Tibial nerve (tissue), 4 donors: ENCODE measurements at regions not wholly inside any gene's neighbourhood (a gene's known extent, or its start where the extent isn't known, plus 50 kb on each side); places are given as distances from the start of the nearest gene placed in this dataset.
"Not testable (repeated sequence)": the region's sequence is repeated elsewhere in the genome, so short reads cannot be mapped to it uniquely, and the experiment has no call there.

Experiments used
- DNase-seq, 2 donors: peaks; one replicate each; pipeline ENCODE4 v3.0.0-alpha.2; 2019; ENCODE audit warnings: low spot score in 2 of 2
- H3K27ac ChIP-seq, 4 donors: fragments of 200-600 bp; sonication (generic) in 3 of 4; one replicate each; pipeline ENCODE4 v1.5.1; 2017 to 2019; ENCODE audit warnings: mild to moderate bottlenecking in 1 of 4
- H3K27me3 ChIP-seq, 2 donors: fragments of 200-600 bp; sonication (generic) in 1 of 2; one replicate each; pipeline versions ENCODE4 v1.5.1 to v1.6.0; 2017 to 2019
- H3K36me3 ChIP-seq, 3 donors: fragments of 200-600 bp; sonication (generic); one replicate each; pipeline ENCODE4 v1.5.1; 2018 to 2019
- H3K4me1 ChIP-seq, 4 donors: fragments of 200-600 bp; sonication (generic) in 3 of 4; one replicate each; pipeline ENCODE4 v1.5.1; 2017 to 2019
- H3K4me3 ChIP-seq, 4 donors: fragments of 200-600 bp; sonication (generic) in 3 of 4; one replicate each; pipeline ENCODE4 v1.5.1; 2017 to 2019; ENCODE audit warnings: mild to moderate bottlenecking in 1 of 4, moderate library complexity in 1 of 4
- H3K9me3 ChIP-seq, 4 donors: fragments of 200-600 bp; sonication (generic) in 3 of 4; one replicate each; pipeline ENCODE4 v1.5.1; 2017 to 2019
- WGBS, 2 donors: methylation state at CpG; one replicate each; pipeline ENCODE4 v1.1.5; 2018; 5-methylcytosine and 5-hydroxymethylcytosine counted together

- not testable (repeated sequence) for H3K27me3 ChIP-seq, H3K9me3 ChIP-seq, DNase-seq, H3K4me3 ChIP-seq, H3K4me1 ChIP-seq, H3K27ac ChIP-seq, H3K36me3 ChIP-seq
- no CpG with 5 or more reads among the region's 2 CpGs for WGBS, 2 donors
Measured at GRCh38 chr2:87602728-87603127, 145.2 kb upstream of the PLGLB2 start.

- H3K4me1 ChIP-seq, H3K4me3 ChIP-seq, H3K36me3 ChIP-seq, H3K27me3 ChIP-seq, DNase-seq, H3K9me3 ChIP-seq: not testable (repeated sequence)
- WGBS, 2 donors = no CpG with 5 or more reads among the region's 10 CpGs
- H3K27ac ChIP-seq = peak overlapping the region in 1 of 4 donors; percentile 50
Measured at GRCh38 chr2:87603418-87604278, 144.2 kb upstream of the PLGLB2 start.

GRCh38 chr2:87604279-87604818, 143.5 kb upstream of the PLGLB2 start:
- peak in 1 of 2 donors; percentile 20 for DNase-seq
- H3K27me3 ChIP-seq, H3K36me3 ChIP-seq, H3K9me3 ChIP-seq, H3K4me1 ChIP-seq, H3K4me3 ChIP-seq: not testable (repeated sequence)
- WGBS, 2 donors = 0% methylated on average over 1 of the region's 6 CpGs; no CpG with 5 or more reads in 1 of the 2 donors
- H3K27ac ChIP-seq = peak overlapping the region in 1 of 4 donors; percentile 50

GRCh38 chr2:87604980-87605379, 142.9 kb upstream of the PLGLB2 start:
- not testable (repeated sequence) for H3K27ac ChIP-seq, H3K4me1 ChIP-seq, H3K4me3 ChIP-seq, H3K9me3 ChIP-seq, H3K27me3 ChIP-seq, H3K36me3 ChIP-seq, DNase-seq
- WGBS, 2 donors = no CpG with 5 or more reads among the region's 2 CpGs

- not testable (repeated sequence) for H3K4me1 ChIP-seq, H3K4me3 ChIP-seq, DNase-seq, H3K27me3 ChIP-seq, H3K36me3 ChIP-seq, H3K9me3 ChIP-seq, H3K27ac ChIP-seq
- WGBS, 2 donors = 25 to 50% methylated on average over 1 of the region's 3 CpGs
Measured at GRCh38 chr2:87608377-87609166, 139.3 kb upstream of the PLGLB2 start.

- not testable (repeated sequence) for H3K4me1 ChIP-seq, H3K36me3 ChIP-seq, H3K9me3 ChIP-seq, H3K27me3 ChIP-seq, H3K4me3 ChIP-seq, H3K27ac ChIP-seq, DNase-seq
- 50% methylated on average over 1 of the region's 1 CpG; no CpG with 5 or more reads in 1 of the 2 donors for WGBS, 2 donors
Measured at GRCh38 chr2:87610974-87611373, 136.9 kb upstream of the PLGLB2 start.

- H3K9me3 ChIP-seq, H3K27me3 ChIP-seq, H3K27ac ChIP-seq, H3K4me1 ChIP-seq, H3K36me3 ChIP-seq, H3K4me3 ChIP-seq, DNase-seq: not testable (repeated sequence)
- WGBS, 2 donors = no CpG with 5 or more reads among the region's 4 CpGs
Measured at GRCh38 chr2:87611416-87611815, 136.5 kb upstream of the PLGLB2 start.

- not testable (repeated sequence) for H3K4me3 ChIP-seq, H3K27ac ChIP-seq, H3K9me3 ChIP-seq, H3K27me3 ChIP-seq, H3K36me3 ChIP-seq, H3K4me1 ChIP-seq, DNase-seq
- WGBS, 2 donors = no CpG with 5 or more reads among the region's 2 CpGs
Measured at GRCh38 chr2:87611956-87612355, 135.9 kb upstream of the PLGLB2 start.

GRCh38 chr2:87614829-87615434, 133.0 kb upstream of the PLGLB2 start:
- DNase-seq = not testable (repeated sequence)

GRCh38 chr2:87619121-87619520, 128.8 kb upstream of the PLGLB2 start:
- H3K36me3 ChIP-seq, H3K27me3 ChIP-seq, H3K9me3 ChIP-seq, H3K4me3 ChIP-seq, DNase-seq, H3K4me1 ChIP-seq, H3K27ac ChIP-seq: not testable (repeated sequence)

More at GRCh38 chr2:87614829-87615434, 133.0 kb upstream of the PLGLB2 start:
- not testable (repeated sequence) for H3K4me3 ChIP-seq, H3K4me1 ChIP-seq, H3K9me3 ChIP-seq, H3K27ac ChIP-seq, H3K27me3 ChIP-seq, H3K36me3 ChIP-seq

- H3K27ac ChIP-seq, H3K4me3 ChIP-seq, H3K36me3 ChIP-seq, DNase-seq, H3K9me3 ChIP-seq, H3K4me1 ChIP-seq, H3K27me3 ChIP-seq: not testable (repeated sequence)
- no CpG with 5 or more reads among the region's 4 CpGs for WGBS, 2 donors
Measured at GRCh38 chr2:87621139-87621538, 126.7 kb upstream of the PLGLB2 start.

GRCh38 chr2:87622720-87623119, 125.2 kb upstream of the PLGLB2 start:
- not testable (repeated sequence) for H3K36me3 ChIP-seq, DNase-seq, H3K4me1 ChIP-seq, H3K9me3 ChIP-seq, H3K4me3 ChIP-seq, H3K27me3 ChIP-seq, H3K27ac ChIP-seq
- WGBS, 2 donors = no CpG with 5 or more reads among the region's 4 CpGs
